Parathyroid adenoma (tissue), 2 donors: ENCODE measurements at regions not wholly inside any gene's neighbourhood (a gene's known extent, or its start where the extent isn't known, plus 50 kb on each side); places are given as distances from the start of the nearest gene placed in this dataset.

Experiments
- H2AFZ ChIP-seq: fragments of 300-600 bp; sonication (generic); one replicate; pipeline ENCODE4 v1.7.0; 2017; ENCODE audit warnings: antibody characterized with exemption, mild to moderate bottlenecking
- H3K27ac ChIP-seq: fragments of 300-600 bp; sonication (generic); one replicate; pipeline ENCODE4 v1.7.0; 2017
- H3K27me3 ChIP-seq: fragments of 300-600 bp; sonication (generic); one replicate; pipeline ENCODE4 v1.7.0; 2017; ENCODE audit warnings: low read length; ENCODE audit not compliant: control insufficient read depth, insufficient read depth
- H3K36me3 ChIP-seq: fragments of 300-600 bp; sonication (generic); one replicate; pipeline ENCODE4 v1.7.0; 2017; ENCODE audit warnings: low read length; ENCODE audit not compliant: control insufficient read depth, insufficient read depth
- H3K4me1 ChIP-seq: fragments of 300-600 bp; sonication (generic); one replicate; pipeline ENCODE4 v1.7.0; 2017; ENCODE audit warnings: control low read depth
- H3K4me2 ChIP-seq: fragments of 300-600 bp; sonication (generic); one replicate; pipeline ENCODE4 v1.7.0; 2017; ENCODE audit warnings: low read length
- H3K4me3 ChIP-seq: fragments of 300-600 bp; sonication (generic); one replicate; pipeline ENCODE4 v1.7.0; 2017; ENCODE audit warnings: low read depth, low read length
- H3K79me2 ChIP-seq: fragments of 300-600 bp; sonication (generic); one replicate; pipeline ENCODE4 v1.7.0; 2017; ENCODE audit warnings: control low read depth
- H3K9ac ChIP-seq: fragments of 300-600 bp; sonication (generic); one replicate; pipeline ENCODE4 v1.7.0; 2017; ENCODE audit warnings: mild to moderate bottlenecking
- H3K9me3 ChIP-seq: fragments of 300-600 bp; sonication (generic); one replicate; pipeline ENCODE4 v1.7.0; 2017; ENCODE audit warnings: low read length; ENCODE audit not compliant: control insufficient read depth
- CTCF ChIP-seq: fragments of 300-600 bp; sonication (generic); IDR thresholded peaks from one replicate; pipeline ENCODE4 v1.7.0; 2017; ENCODE audit warnings: antibody characterized with exemption, mild to moderate bottlenecking
- donor health status: primary hyperparathyroidism.

GRCh38 chr2:67842375-67842959 is 220.3 kb downstream of the C1D start:
- Histone ChIP-seq H3K9ac (no peak overlapping the region), H3K36me3 (no peaks in the 10 kb centered on the region), H3K27ac (no peak overlapping the region), H3K27me3 (no peaks in the 10 kb centered on the region), H3K4me2 (no peak overlapping the region), H2AFZ (no peak overlapping the region), H3K79me2 (no peaks in the 10 kb centered on the region), H3K9me3 (no peaks in the 10 kb centered on the region), H3K4me3 (no peak overlapping the region), H3K4me1 (peaks cover 7% of the 10 kb centered on the region)
- TF ChIP-seq CTCF, result no peak

DNA sequence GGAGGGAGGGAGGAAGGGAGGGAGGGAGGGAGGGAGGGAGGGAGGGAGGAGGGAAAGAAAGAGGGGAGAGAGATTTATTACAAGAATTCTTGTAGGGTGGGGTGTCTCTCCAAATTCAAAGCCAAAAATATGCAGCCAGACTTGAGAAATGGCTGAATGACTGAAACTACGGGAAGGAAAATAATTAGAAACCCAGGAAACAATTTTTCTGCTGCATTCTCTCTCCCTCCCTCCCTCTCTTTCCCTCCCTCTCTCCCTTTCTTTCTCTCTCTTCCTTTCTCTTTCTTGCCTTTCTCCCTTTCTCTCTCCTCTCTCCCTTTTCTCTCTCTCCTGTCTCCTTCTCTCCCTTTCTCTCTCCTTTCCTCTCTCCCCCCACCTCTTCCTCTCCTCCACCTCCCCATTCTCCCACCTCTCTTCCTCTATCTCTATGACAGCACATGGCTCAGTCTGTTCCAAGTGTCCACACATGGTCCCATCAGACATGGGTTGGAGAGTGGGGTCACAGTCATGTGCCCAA is 218.7 kb downstream of the C1D start:
- H3K9me3 ChIP-seq, result no peaks in the 10 kb centered on the region
- no peak overlapping the region for H3K4me3 ChIP-seq
- H3K27me3 ChIP-seq, result no peaks in the 10 kb centered on the region
- no peak overlapping the region for H3K9ac ChIP-seq
- TF ChIP-seq CTCF, result no peak
- H3K4me1 ChIP-seq, result peaks cover 7% of the 10 kb centered on the region
- H2AFZ ChIP-seq, result no peak overlapping the region
- H3K36me3 ChIP-seq, result no peaks in the 10 kb centered on the region
- no peak overlapping the region for H3K27ac ChIP-seq
- no peaks in the 10 kb centered on the region for H3K79me2 ChIP-seq
- no peak overlapping the region for H3K4me2 ChIP-seq

GRCh38 chr2:67845621-67846369 is 217.0 kb downstream of the C1D start:
- Histone ChIP-seq H3K36me3 (no peaks in the 10 kb centered on the region), H3K79me2 (no peaks in the 10 kb centered on the region), H3K27ac (peak overlapping the region; percentile 47), H3K27me3 (no peaks in the 10 kb centered on the region), H3K9ac (no peak overlapping the region), H3K4me1 (peaks cover 7% of the 10 kb centered on the region), H3K9me3 (no peaks in the 10 kb centered on the region), H3K4me3 (peak overlapping the region; percentile 30), H2AFZ (peak overlapping the region; percentile 63), H3K4me2 (peak overlapping the region; percentile 57)
- no peak for TF ChIP-seq CTCF

- Histone ChIP-seq H2AFZ (peak overlapping the region; percentile 63), H3K27ac (peak overlapping the region; percentile 47), H3K79me2 (no peaks in the 10 kb centered on the region), H3K27me3 (no peaks in the 10 kb centered on the region), H3K9me3 (no peaks in the 10 kb centered on the region), H3K4me1 (peaks cover 7% of the 10 kb centered on the region), H3K4me2 (peak overlapping the region; percentile 57), H3K9ac (no peak overlapping the region), H3K36me3 (no peaks in the 10 kb centered on the region), H3K4me3 (peak overlapping the region; percentile 30)
- TF ChIP-seq CTCF, result peak; percentile 83
These were observed 216.3 kb downstream of the C1D start for GRCh38 chr2:67846370-67847070.
